ENCODE measurements at regions not wholly inside any gene's neighbourhood (a gene's known extent, or its start where the extent isn't known, plus 50 kb on each side); places are given as distances from the start of the nearest gene placed in this dataset.
"Not testable (repeated sequence)": the region's sequence is repeated elsewhere in the genome, so short reads cannot be mapped to it uniquely, and the experiment has no call there.

- DNase-seq: no peak
These were observed 189.7 kb upstream of the TBX3 start for GRCh38 chr12:114873656-114874055.

GRCh38 chr12:114868995-114869834 is 185.2 kb upstream of the TBX3 start:
- peak; percentile 84 for DNase-seq

- DNase-seq: no peak
These were observed 182.4 kb upstream of the TBX3 start for GRCh38 chr12:114866331-114866730.

GRCh38 chr12:114864837-114865551 is 181.0 kb upstream of the TBX3 start:
- DNase-seq: peak; percentile 64

GRCh38 chr12:114863911-114864310 is 179.9 kb upstream of the TBX3 start:
- DNase-seq: no peak

- no peak for DNase-seq
These were observed 177.0 kb upstream of the TBX3 start for GRCh38 chr12:114860969-114861368.

- no peak for DNase-seq
These were observed 174.6 kb upstream of the TBX3 start for GRCh38 chr12:114858388-114859146.

GRCh38 chr12:114855678-114856077 is 171.7 kb upstream of the TBX3 start:
- no peak for DNase-seq

- DNase-seq: peak; percentile 66
These were observed 169.1 kb upstream of the TBX3 start for GRCh38 chr12:114852976-114853529.

- no peak for DNase-seq
These were observed 168.0 kb upstream of the TBX3 start for GRCh38 chr12:114851981-114852380.

- no peak for DNase-seq
These were observed 166.8 kb upstream of the TBX3 start for GRCh38 chr12:114850661-114851275.

- no peak for DNase-seq
These were observed 164.7 kb upstream of the TBX3 start for GRCh38 chr12:114848666-114849065.

- DNase-seq: peak; percentile 42
These were observed 163.6 kb upstream of the TBX3 start for GRCh38 chr12:114847441-114848035.

- no peak for DNase-seq
These were observed 162.8 kb upstream of the TBX3 start for GRCh38 chr12:114846771-114847170.

GRCh38 chr12:114841557-114842251 is 157.7 kb upstream of the TBX3 start:
- DNase-seq: no peak

GRCh38 chr12:114838480-114838879 is 154.5 kb upstream of the TBX3 start:
- no peak for DNase-seq

- no peak for DNase-seq
These were observed 152.6 kb upstream of the TBX3 start for GRCh38 chr12:114836609-114837008.

- DNase-seq: no peak
These were observed 151.1 kb upstream of the TBX3 start for GRCh38 chr12:114835031-114835430.

- DNase-seq: no peak
These were observed 150.6 kb upstream of the TBX3 start for GRCh38 chr12:114834621-114835020.

- DNase-seq: no peak
These were observed 145.9 kb upstream of the TBX3 start for GRCh38 chr12:114829833-114830232.

- DNase-seq: not testable (repeated sequence)
These were observed 145.3 kb upstream of the TBX3 start for GRCh38 chr12:114829244-114829643.

- DNase-seq: no peak
These were observed 143.5 kb upstream of the TBX3 start for GRCh38 chr12:114827461-114827860.

Measured in eye (tissue), 1 donor.